ENCODE measurements at regions not wholly inside any gene's neighbourhood (a gene's known extent, or its start where the extent isn't known, plus 50 kb on each side); places are given as distances from the start of the nearest gene placed in this dataset.

DNA sequence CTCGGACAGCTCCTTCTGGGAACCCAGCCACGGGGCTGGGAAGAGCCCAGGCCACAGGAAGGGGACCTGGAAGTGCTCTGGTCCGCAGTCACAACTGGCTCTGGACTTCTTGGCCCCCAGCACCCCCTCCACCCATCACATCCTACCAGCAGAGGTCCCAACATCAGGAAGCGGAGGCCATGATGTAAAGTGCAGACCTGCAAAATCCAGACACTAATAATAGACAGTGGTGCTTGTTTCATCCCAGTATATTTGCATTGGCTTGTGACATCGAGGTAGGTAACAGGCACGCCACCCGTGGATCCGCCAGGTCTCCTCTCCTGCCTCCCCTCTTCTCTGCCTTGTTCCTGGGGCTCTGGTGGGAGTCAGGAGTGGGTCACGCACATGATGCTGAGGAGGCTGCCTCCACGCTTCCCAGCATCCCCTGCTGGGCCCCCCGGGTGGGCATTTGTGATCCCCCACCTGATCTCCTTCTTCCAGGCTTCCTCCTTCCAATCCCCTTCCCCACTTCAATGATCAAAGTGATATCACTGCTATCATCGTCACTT, 1454.0 kb downstream of the BRD1 start:
- DNase-seq (ENCODE audit: low spot score), result no peak

- DNase-seq (ENCODE audit: low spot score), result no peak
These were observed 1455.3 kb downstream of the BRD1 start for GRCh38 chr22:48372390-48372789.

DNA sequence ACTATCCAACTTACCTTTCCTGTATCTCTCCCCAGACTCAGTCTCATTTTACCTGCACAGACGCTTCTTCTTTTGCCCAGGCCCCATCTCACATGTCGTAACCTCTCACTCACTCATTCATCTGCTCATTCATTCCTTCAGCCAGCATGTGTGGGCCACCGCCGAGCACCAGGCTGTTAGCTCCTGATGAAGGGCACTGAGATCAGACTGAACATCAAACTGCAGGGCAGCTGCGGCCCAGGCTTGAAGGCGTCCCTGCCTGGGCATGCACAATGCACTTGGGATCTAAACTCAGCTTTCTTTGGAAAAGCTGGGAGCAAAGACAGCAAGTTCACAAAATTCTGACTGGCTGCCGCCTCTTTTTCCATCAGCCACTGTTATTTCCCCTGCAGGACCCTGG, 1456.3 kb downstream of the BRD1 start:
- DNase-seq (ENCODE audit: low spot score), result no peak

GRCh38 chr22:48370508-48371325, 1457.0 kb downstream of the BRD1 start:
- DNase-seq (ENCODE audit: low spot score), result no peak

DNA sequence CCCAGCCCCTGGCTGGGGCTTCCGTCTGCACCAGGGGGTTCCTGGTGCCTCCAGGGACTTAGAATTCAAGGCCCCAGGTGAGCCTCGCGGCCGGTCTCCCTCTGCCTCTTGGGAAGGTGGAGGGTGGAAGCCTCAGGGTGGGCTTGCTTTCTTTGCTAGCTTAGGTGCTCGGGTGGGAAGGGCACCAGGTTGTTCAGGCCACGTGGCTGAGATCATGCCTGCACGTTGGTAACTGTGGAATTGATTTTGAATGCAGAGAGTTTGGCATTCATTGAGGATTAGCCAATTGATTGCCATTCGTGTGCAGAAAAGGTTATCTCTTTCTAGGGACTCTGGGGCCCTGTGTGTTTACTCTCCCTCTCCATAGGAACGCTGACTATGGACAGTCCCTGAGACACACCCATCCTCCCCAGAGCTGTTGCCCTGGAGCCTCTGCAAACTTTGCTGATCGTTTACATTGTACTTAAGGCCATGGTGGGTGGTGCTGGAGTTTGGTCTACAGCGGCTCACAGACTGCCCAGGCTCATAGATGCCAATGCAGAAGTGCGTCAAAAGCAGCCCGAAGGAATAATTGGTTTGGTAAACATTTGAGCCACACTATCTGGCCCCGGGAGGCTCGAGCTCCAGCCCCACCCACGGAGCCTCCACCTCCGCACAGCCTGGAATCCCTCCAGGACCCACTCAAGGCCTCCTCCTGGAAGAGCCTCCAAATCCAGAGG, 1457.7 kb downstream of the BRD1 start:
- no peak for DNase-seq (ENCODE audit: low spot score)

DNA sequence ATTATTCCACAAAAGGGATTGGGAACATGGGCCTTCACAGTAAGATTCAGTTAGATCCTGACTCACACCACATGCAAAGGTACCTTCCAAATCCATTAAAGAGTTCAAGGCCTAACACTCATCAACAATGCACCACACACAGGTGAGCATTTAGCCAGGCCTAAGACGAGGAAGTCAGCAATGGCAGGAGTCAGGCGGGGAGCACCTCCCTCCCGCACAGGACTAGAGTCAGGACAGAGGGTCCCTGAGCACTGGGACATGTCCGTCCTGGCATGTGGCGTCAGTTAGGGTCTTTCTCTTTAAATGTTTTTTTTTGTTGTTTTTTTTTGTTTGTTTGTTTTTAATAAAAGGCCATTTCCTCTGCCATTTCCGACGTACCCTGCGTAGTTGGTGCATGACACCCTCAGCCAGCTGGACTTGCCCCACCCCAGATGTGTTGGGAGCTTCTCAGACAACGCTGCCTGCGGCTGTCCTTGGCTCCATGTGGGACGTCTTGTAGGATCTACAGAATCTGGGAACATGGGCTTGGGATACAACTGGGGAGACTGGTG, 1458.6 kb downstream of the BRD1 start:
- no peak for DNase-seq (ENCODE audit: low spot score)

DNA sequence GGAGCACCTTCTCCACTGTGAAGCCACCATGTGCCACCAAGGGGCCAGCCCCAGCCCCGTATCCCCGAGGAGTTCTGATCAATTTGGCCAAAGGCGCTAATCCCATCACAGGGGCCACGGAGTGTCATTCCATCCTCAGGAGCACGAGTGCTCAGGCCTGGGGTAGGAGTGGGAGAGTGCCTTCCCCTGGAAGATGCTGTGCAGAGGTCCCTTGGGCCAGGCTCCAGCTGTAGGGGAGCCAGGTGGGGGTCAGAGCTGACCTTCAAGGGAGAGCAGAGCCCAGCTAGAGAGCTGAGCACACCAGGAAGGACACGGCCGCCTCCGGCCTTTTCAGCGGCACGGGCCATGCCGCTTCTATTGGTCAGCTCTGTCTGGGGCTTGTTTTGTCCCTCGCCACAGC, 1459.9 kb downstream of the BRD1 start:
- DNase-seq (ENCODE audit: low spot score), result no peak

- DNase-seq (ENCODE audit: low spot score), result no peak
These were observed 1461.1 kb downstream of the BRD1 start for GRCh38 chr22:48366591-48366990.

DNA sequence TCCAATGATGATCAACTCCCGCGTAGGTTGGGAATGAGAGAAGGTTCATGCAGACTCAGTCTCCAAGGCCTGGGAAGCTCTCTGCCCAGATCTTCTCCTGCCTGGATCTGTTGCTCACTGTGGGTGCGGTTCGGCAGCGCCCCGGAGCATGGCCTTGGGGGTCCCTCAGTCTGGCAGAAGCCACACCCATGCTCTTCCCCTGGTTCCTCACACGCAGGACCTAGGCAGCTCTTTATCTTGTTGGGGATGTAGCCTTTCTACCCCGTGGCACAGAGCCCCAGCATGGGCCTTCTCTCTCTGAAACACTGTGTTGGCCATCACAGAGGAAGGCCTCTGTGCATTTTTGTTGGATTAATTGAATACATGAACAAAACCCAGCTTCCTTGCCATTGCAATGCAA, 1461.6 kb downstream of the BRD1 start:
- no peak for DNase-seq (ENCODE audit: low spot score)

- DNase-seq (ENCODE audit: low spot score), result no peak
These were observed 1462.3 kb downstream of the BRD1 start for GRCh38 chr22:48365386-48365785.

DNA sequence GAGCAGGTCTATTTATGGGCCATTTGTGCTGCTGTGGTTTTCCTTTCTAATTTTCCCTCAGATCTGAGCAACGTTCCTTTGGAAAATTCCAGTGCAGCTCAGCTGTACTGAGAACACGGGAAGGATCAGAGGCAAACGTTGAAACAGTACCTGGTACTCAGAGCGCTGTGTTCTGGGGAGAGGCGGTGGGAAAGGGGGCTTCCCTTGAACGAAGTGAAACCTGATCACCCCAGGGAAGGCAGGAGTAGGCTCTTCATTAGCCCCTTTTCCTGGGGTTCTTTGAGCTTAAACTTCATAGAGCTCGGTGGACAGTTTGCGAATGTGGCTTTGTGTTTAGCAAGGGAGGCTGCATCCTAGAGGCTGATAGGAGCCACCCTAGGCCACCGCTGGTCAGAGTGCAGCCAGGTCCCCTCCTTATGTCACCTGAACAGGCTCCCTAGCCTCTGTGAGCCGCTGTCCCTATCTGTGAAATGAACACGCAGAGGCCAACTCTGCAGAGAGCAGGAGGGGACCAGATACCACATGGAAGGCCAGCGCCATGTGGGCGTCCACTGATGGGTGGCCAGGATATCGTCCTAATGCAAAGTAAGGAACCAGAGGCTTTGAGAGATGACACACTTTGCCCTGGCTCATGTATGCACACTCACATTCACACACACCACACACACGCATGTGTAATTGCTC, 1464.8 kb downstream of the BRD1 start:
- no peak for DNase-seq (ENCODE audit: low spot score)

- DNase-seq (ENCODE audit: low spot score), result no peak
These were observed 1466.5 kb downstream of the BRD1 start for GRCh38 chr22:48361099-48361639.

DNA sequence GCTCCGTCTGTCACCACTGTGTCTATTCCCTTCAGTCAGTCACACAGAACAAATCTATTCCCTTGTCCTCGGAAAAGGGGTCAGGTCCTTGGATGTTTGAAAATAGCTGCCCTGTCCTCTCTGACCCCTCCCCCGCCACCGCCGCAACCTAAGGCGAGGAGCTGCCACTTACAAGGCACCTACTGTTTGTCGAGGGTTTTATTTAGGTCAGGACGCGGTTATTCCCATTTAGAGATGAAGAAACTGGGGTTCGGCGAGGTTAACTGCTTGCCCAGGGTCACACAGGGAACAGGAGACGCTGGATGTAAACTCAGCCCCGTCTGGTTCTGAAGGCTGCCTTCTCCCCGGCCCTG, 1468.1 kb downstream of the BRD1 start:
- no peak for DNase-seq (ENCODE audit: low spot score)

GRCh38 chr22:48358886-48359612, 1468.6 kb downstream of the BRD1 start:
- no peak for DNase-seq (ENCODE audit: low spot score)

- no peak for DNase-seq (ENCODE audit: low spot score)
These were observed 1469.7 kb downstream of the BRD1 start for GRCh38 chr22:48357961-48358360.

DNA sequence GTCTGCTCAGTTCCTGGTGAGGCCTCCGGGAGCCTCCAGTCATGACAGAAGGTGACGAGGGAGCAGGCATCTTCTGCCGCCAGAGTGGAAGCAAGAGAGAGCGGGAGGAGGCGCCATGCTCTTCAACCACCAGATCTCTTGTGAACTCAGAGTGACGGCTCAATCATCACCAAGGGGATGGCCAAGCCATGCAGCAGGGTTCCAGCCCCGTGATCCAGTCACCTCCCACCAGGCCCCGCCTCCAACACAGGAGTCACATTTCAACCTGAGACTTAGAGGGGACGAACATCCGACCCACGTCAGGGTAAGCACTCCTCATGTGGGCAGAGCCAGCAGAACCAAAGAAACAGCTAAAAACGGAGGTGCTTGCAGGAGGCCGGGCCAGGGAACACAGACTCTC, 1470.5 kb downstream of the BRD1 start:
- DNase-seq (ENCODE audit: low spot score), result no peak

DNA sequence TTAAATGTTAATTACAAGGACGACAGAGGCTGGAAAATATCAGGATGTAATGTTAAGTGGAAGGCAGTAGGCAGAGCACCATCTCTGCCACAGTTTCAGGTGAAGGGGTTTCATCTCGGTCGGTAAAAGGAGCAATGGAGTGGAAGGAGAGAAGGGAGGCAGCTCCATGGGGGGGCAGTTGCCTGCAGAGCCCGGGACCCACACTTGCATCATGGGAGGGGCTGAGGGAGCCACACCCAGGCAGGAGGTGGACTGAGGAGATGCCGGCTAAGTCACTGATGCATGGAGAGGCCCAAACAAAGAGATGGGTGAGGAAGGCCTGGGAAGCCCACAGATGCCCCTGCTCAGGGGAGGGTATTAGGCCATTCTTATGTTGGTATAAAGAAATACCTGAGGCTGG, 1470.9 kb downstream of the BRD1 start:
- DNase-seq (ENCODE audit: low spot score), result no peak

GRCh38 chr22:48354096-48354495, 1473.6 kb downstream of the BRD1 start:
- no peak for DNase-seq (ENCODE audit: low spot score)

DNA sequence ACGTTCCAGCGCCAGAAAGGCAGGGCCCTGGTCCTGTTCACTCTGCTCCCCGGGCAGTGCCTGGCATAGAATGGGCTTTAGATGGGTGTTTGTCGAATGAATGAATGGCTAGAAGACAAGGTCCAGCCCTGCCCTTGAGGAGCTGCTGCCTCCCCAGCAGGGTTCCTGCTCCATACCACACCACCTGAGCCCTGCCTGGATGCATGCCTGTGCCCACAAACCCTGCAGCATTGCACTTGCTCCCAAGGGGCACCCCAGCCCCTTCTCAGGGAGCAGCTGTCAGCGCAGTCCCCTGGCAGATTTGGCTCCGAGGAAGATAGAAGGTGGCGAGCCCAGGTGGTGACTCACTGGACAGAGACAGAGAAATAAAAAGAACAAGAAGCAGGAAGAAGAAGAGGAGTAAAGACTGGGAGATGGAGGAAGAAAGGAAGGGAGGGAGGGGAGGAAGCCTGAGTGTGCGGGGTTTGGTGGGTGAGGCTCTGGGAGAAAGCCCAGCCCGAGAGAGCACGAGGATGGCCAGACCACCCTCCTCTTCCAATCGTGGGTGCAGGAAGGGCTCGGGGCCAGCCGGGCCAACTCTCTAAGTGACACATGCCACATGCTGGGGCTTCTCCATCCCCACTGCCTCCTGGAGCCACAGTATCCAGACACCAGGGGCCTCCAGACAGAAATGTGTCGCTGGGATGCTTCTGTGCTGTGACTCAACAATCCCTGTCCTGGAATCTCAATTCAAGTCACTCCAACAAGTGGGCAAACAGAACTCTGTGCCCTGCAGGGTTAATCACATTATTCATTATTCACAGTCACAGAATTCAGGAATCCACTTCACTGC, 1474.3 kb downstream of the BRD1 start:
- DNase-seq (ENCODE audit: low spot score), result no peak

GRCh38 chr22:48352086-48352911, 1475.4 kb downstream of the BRD1 start:
- no peak for DNase-seq (ENCODE audit: low spot score)

Data from AG08395 (cell line).